ENCODE measurements at regions not wholly inside any gene's neighbourhood (a gene's known extent, or its start where the extent isn't known, plus 50 kb on each side); places are given as distances from the start of the nearest gene placed in this dataset.
A peak's percentile ranks its signal among the peaks of the same experiment; 100 is the strongest.
"Not testable (repeated sequence)": the region's sequence is repeated elsewhere in the genome, so short reads cannot be mapped to it uniquely, and the experiment has no call there.

GRCh38 chr7:67625257-67625737 lies 628.7 kb downstream of the TYW1 start:
- DNase-seq = peak; percentile 37

GRCh38 chr7:67631476-67631875 lies 634.8 kb downstream of the TYW1 start:
- no peak for DNase-seq

- no peak for DNase-seq
Measured at GRCh38 chr7:67635271-67635670, 638.6 kb downstream of the TYW1 start.

GRCh38 chr7:67636348-67637022 lies 639.9 kb downstream of the TYW1 start:
- DNase-seq = no peak

- no peak for DNase-seq
Measured at GRCh38 chr7:67637023-67637358, 640.4 kb downstream of the TYW1 start.

- DNase-seq = not testable (repeated sequence)
Measured at GRCh38 chr7:67642542-67642941, 645.9 kb downstream of the TYW1 start.

GRCh38 chr7:67644151-67644550 lies 647.5 kb downstream of the TYW1 start:
- no peak for DNase-seq

GRCh38 chr7:67652937-67653336 lies 656.3 kb downstream of the TYW1 start:
- DNase-seq = no peak

- DNase-seq = no peak
Measured at GRCh38 chr7:67653856-67654454, 657.3 kb downstream of the TYW1 start.

GRCh38 chr7:67654642-67655041 lies 658.0 kb downstream of the TYW1 start:
- DNase-seq = no peak

GRCh38 chr7:67655168-67655567 lies 658.5 kb downstream of the TYW1 start:
- DNase-seq = no peak

GRCh38 chr7:67659091-67659490 lies 662.5 kb downstream of the TYW1 start:
- DNase-seq = no peak

GRCh38 chr7:67662804-67663203 lies 666.2 kb downstream of the TYW1 start:
- no peak for DNase-seq

GRCh38 chr7:67663644-67664043 lies 667.0 kb downstream of the TYW1 start:
- no peak for DNase-seq

- DNase-seq = not testable (repeated sequence)
Measured at GRCh38 chr7:67666359-67666758, 669.7 kb downstream of the TYW1 start.

- no peak for DNase-seq
Measured at GRCh38 chr7:67671006-67671548, 674.4 kb downstream of the TYW1 start.

GRCh38 chr7:67673861-67674260 lies 677.2 kb downstream of the TYW1 start:
- DNase-seq = no peak

- DNase-seq = not testable (repeated sequence)
Measured at GRCh38 chr7:67674862-67675261, 678.2 kb downstream of the TYW1 start.

- DNase-seq = no peak
Measured at GRCh38 chr7:67675971-67676370, 679.3 kb downstream of the TYW1 start.

- no peak for DNase-seq
Measured at GRCh38 chr7:67678419-67678818, 681.8 kb downstream of the TYW1 start.

- no peak for DNase-seq
Measured at GRCh38 chr7:67683628-67684027, 687.0 kb downstream of the TYW1 start.

GRCh38 chr7:67690700-67691099 lies 694.1 kb downstream of the TYW1 start:
- no peak for DNase-seq

- no peak for DNase-seq
Measured at GRCh38 chr7:67692425-67692824, 695.8 kb downstream of the TYW1 start.

GRCh38 chr7:67696124-67696523 lies 699.5 kb downstream of the TYW1 start:
- no peak for DNase-seq

GRCh38 chr7:67696878-67697277 lies 700.2 kb downstream of the TYW1 start:
- no peak for DNase-seq
